ENCODE measurements at regions not wholly inside any gene's neighbourhood (a gene's known extent, or its start where the extent isn't known, plus 50 kb on each side); places are given as distances from the start of the nearest gene placed in this dataset.

GRCh38 chr5:18264126-18264882, 630.0 kb downstream of the TAF11L14 start (continued):
- TF ChIP-seq, protein P1, sequence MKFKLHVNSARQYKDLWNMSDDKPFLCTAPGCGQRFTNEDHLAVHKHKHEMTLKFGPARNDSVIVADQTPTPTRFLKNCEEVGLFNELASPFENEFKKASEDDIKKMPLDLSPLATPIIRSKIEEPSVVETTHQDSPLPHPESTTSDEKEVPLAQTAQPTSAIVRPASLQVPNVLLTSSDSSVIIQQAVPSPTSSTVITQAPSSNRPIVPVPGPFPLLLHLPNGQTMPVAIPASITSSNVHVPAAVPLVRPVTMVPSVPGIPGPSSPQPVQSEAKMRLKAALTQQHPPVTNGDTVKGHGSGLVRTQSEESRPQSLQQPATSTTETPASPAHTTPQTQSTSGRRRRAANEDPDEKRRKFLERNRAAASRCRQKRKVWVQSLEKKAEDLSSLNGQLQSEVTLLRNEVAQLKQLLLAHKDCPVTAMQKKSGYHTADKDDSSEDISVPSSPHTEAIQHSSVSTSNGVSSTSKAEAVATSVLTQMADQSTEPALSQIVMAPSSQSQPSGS (CRISPR knock-in tag; IDR thresholded peaks at IDR 0.05): no peak
- TF ChIP-seq EP400 (IDR thresholded peaks at IDR 0.05): no peak
- TF ChIP-seq ZNF830 (CRISPR knock-in tag; IDR thresholded peaks at IDR 0.05): no peak
- TF ChIP-seq, protein P2, sequence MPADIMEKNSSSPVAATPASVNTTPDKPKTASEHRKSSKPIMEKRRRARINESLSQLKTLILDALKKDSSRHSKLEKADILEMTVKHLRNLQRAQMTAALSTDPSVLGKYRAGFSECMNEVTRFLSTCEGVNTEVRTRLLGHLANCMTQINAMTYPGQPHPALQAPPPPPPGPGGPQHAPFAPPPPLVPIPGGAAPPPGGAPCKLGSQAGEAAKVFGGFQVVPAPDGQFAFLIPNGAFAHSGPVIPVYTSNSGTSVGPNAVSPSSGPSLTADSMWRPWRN (IDR thresholded peaks at IDR 0.05; ENCODE audit: low read depth): no peak
- no peak for TF ChIP-seq MCM5 (IDR thresholded peaks at IDR 0.05; ENCODE audit: low read depth)
- no peak for TF ChIP-seq ZFP1 (CRISPR knock-in tag; IDR thresholded peaks at IDR 0.05)

- Histone ChIP-seq H3K27me3 (ENCODE audit: control insufficient read depth in 2 of 2, insufficient read depth in 2 of 2, low read length in 2 of 2) (no peaks in the 10 kb centered on the region), H3K79me2 (ENCODE audit: control insufficient read depth, insufficient read depth, low read length) (no peaks in the 10 kb centered on the region), H3K4me2 (ENCODE audit: insufficient read depth, low read length) (no peak overlapping the region), H3K4me1 (replicated peaks in 1 of 2; ENCODE audit: control insufficient read depth in 2 of 2, insufficient read depth in 2 of 2, low read length in 2 of 2) (no peaks in the 10 kb centered on the region), H4K20me1 (replicated peaks; ENCODE audit: control insufficient read depth, insufficient read depth, low read length) (no peaks in the 10 kb centered on the region), H3K9me3 (replicated peaks; ENCODE audit: control insufficient read depth, insufficient read depth, low read depth, low read length) (no peaks in the 10 kb centered on the region), H3K9ac (ENCODE audit: insufficient read depth in 1 of 2, low read depth in 2 of 2, low read length in 2 of 2) (no peak overlapping the region), H2AFZ (ENCODE audit: low read depth, low read length) (no peak overlapping the region), H3K36me3 (ENCODE audit: control insufficient read depth, insufficient read depth, low read length) (no peaks in the 10 kb centered on the region), H3K9me1 (ENCODE audit: control insufficient read depth, insufficient read depth, low read length) (no peaks in the 10 kb centered on the region), H3K4me3 (no peak overlapping the region), H3K27ac (ENCODE audit: extremely low read depth, low read depth, low read length) (no peak overlapping the region)
- ATAC-seq (no peak), DNase-seq (ENCODE audit: extremely low read depth in 1 of 4, low spot score in 3 of 4) (no peak), FAIRE-seq (no peak)
- ChIA-PET CTCF (ENCODE audit: low intra/inter-chr PET ratio) (no interaction called here), POLR2A (interaction anchor here (0.6 kb wide), 1 partner anchor 780 kb away, joined by 3 read pairs; no protein-coding TSS in a partner anchor)
- no TSS peak for BruUV-seq (replicated peaks)
- in situ Hi-C loops (cut with MboI) (no loop called here), intact Hi-C loops (cut with micrococcal nuclease) (no loop called here)
- WGBS (ENCODE audit: insufficient coverage, low coverage, missing lambda C conversion rate): 0% methylated on average over 4 of the region's 4 CpGs
- no peak for TF ChIP-seq ZNF445 (CRISPR knock-in tag; IDR thresholded peaks at IDR 0.05; ENCODE audit: low read depth)
- no peak for TF ChIP-seq ELF2 (CRISPR knock-in tag; IDR thresholded peaks at IDR 0.05)
- no peak for TF ChIP-seq NFRKB (IDR thresholded peaks at IDR 0.05; ENCODE audit: low read depth)
- TF ChIP-seq TAF9B (IDR thresholded peaks at IDR 0.05; ENCODE audit: partially characterized antibody): no peak
Observed at GRCh38 chr5:18270635-18271338, 636.5 kb downstream of the TAF11L14 start.
